Endothelial cell of umbilical vein (primary cell): ENCODE measurements at regions not wholly inside any gene's neighbourhood (a gene's known extent, or its start where the extent isn't known, plus 50 kb on each side); places are given as distances from the start of the nearest gene placed in this dataset.

Source experiments
- BruUV-seq: library from RNA; stranded (reverse); fragments of 400-500 nt; replicated peaks from 2 replicates; lab custom pipeline; 2021; lab: Mats Ljungman, UMichigan
- CTCF ChIA-PET: fragments of 300-600, 350-600 bp; sonication (Branson Sonifier 250); formaldehyde crosslinking; loops from one replicate; lab custom pipeline; 2021; ENCODE audit warnings: antibody characterized with exemption, inconsistent platforms; lab: Charles Lee
- POLR2A ChIA-PET: fragments of 300-600, 350-600 bp; sonication (Branson Sonifier 250); formaldehyde crosslinking; loops from one replicate; lab custom pipeline; 2021; ENCODE audit warnings: antibody characterized with exemption, inconsistent platforms; lab: Charles Lee
- DNase-seq: peaks from one replicate; pipeline ENCODE4 v3.0.0-alpha.2; 2011; ENCODE audit warnings: low read depth, low spot score
- FAIRE-seq: peaks from 2 replicates; lab custom pipeline; 2011; peaks lifted over from hg19 to GRCh38; lab: Jason Lieb, UNC
- H2AFZ ChIP-seq: 2 replicates; pipeline ENCODE4 v1.6.0; 2012; ENCODE audit warnings: low read depth, low read length, control low read depth, inconsistent platforms
- H3K27ac ChIP-seq: 2 replicates; pipeline ENCODE4 v1.5.1; 2011; ENCODE audit warnings: low read depth, mild to moderate bottlenecking, control low read depth, low read length, moderate library complexity; ENCODE audit not compliant: insufficient read depth
- H3K27me3 ChIP-seq, 2 experiments: 2 replicates each; pipeline versions ENCODE4 v1.6.0 to v1.6.1; 2011; ENCODE audit warnings: low read length in 2 of 2, mixed read lengths in 1 of 2; ENCODE audit not compliant: control insufficient read depth in 2 of 2, insufficient read depth in 2 of 2
- H3K36me3 ChIP-seq, 2 experiments: 2 replicates in 1 of 2; 3 replicates in 1 of 2; pipeline ENCODE4 v1.5.1; 2011; ENCODE audit warnings: low read length in 2 of 2, mild to moderate bottlenecking in 1 of 2, moderate library complexity in 1 of 2; ENCODE audit not compliant: control insufficient read depth in 2 of 2, insufficient read depth in 2 of 2; ENCODE audit errors: extremely low read depth in 1 of 2
- H3K4me1 ChIP-seq: 3 replicates; pipeline ENCODE4 v1.5.1; 2011; ENCODE audit warnings: mild to moderate bottlenecking, low read length; ENCODE audit not compliant: control insufficient read depth, insufficient read depth; ENCODE audit errors: extremely low read depth
- H3K4me2 ChIP-seq: 2 replicates; pipeline ENCODE4 v1.6.1; 2011; ENCODE audit warnings: low read length, control low read depth, mixed read lengths; ENCODE audit not compliant: insufficient read depth
- H3K4me3 ChIP-seq, 3 experiments: fragments of 200-600 bp in 1 of 3; sonication (generic), shearing (Covaris generic) in 1 of 3; replicated peaks in 1 of 3; 2 replicates each; pipeline ENCODE4 v1.5.1; 2011 to 2016; ENCODE audit warnings: control low read depth in 3 of 3, low read length in 3 of 3, mild to moderate bottlenecking in 2 of 3, inconsistent platforms in 1 of 3, low read depth in 1 of 3, moderate library complexity in 1 of 3; ENCODE audit not compliant: insufficient read depth in 1 of 3
- H3K79me2 ChIP-seq: 2 replicates; pipeline ENCODE4 v1.6.0; 2012; ENCODE audit warnings: low read length, inconsistent platforms; ENCODE audit not compliant: control insufficient read depth, insufficient read depth
- H3K9ac ChIP-seq: replicated peaks from 2 replicates; pipeline ENCODE3; 2011; ENCODE audit warnings: low read length, control low read depth; ENCODE audit not compliant: insufficient read depth; ENCODE audit errors: extremely low read depth
- H3K9me1 ChIP-seq: replicated peaks from 3 replicates; pipeline ENCODE4 v1.6.0; 2011; ENCODE audit warnings: mild to moderate bottlenecking, low read length; ENCODE audit not compliant: control insufficient read depth, insufficient read depth; ENCODE audit errors: extremely low read depth
- H3K9me3 ChIP-seq: replicated peaks from 2 replicates; pipeline ENCODE4 v1.5.1; 2012; ENCODE audit warnings: low read length, inconsistent platforms; ENCODE audit not compliant: control insufficient read depth, insufficient read depth
- H4K20me1 ChIP-seq: replicated peaks from 2 replicates; pipeline ENCODE3; 2011; ENCODE audit warnings: mild to moderate bottlenecking, low read length; ENCODE audit not compliant: control insufficient read depth, insufficient read depth; ENCODE audit errors: extremely low read depth
- CTCF ChIP-seq, 2 donors: IDR thresholded peaks; 1 replicate in 1 of 2; 2 replicates in 1 of 2; pipeline ENCODE4 v1.5.1; 2011; ENCODE audit warnings: low read length in 2 of 2, mild to moderate bottlenecking in 2 of 2, moderate library complexity in 2 of 2, control low read depth in 1 of 2, inconsistent platforms in 1 of 2, low read depth in 1 of 2; ENCODE audit not compliant: insufficient read depth in 1 of 2; ENCODE audit errors: extremely low read depth in 1 of 2
- EZH2 ChIP-seq: IDR thresholded peaks from 2 replicates; pipeline ENCODE4 v1.6.1; 2012; ENCODE audit warnings: borderline replicate concordance, low read depth, mild to moderate bottlenecking, moderate library complexity, low read length, inconsistent platforms; ENCODE audit not compliant: severe bottlenecking
- FOS ChIP-seq: IDR thresholded peaks from 2 replicates; pipeline ENCODE4 v1.6.1; 2011; ENCODE audit warnings: mild to moderate bottlenecking, low read length, moderate library complexity, borderline replicate concordance; ENCODE audit not compliant: insufficient read depth
- dilution Hi-C: fragments of 300-500 bp; cut with MboI; formaldehyde crosslinking; loops from one replicate; pipeline ENCODE4 v1.15.0; 2019; ENCODE audit warnings: low sequenced_read_pairs; ENCODE audit not compliant: extremely low pct_ligation_motif_present
- intact Hi-C: fragments of 100-400 bp; cut with micrococcal nuclease; formaldehyde crosslinking; loops from one replicate; pipeline ENCODE4 v1.10.0; 2022

GRCh38 chr10:117425974-117426566 lies 50.8 kb upstream of the PDZD8 start:
- Histone ChIP-seq H3K36me3 (no peaks in the 10 kb centered on the region), H3K4me2 (no peak overlapping the region), H3K27me3 (peaks cover 0 to 1% of the 10 kb centered on the region in 2 experiments), H3K9ac (no peak overlapping the region), H3K9me1 (no peaks in the 10 kb centered on the region), H3K9me3 (no peaks in the 10 kb centered on the region), H3K27ac (no peak overlapping the region), H3K4me3 (no peak overlapping the region), H3K4me1 (no peaks in the 10 kb centered on the region), H4K20me1 (no peaks in the 10 kb centered on the region), H3K79me2 (no peaks in the 10 kb centered on the region), H2AFZ (no peak overlapping the region)
- ChIA-PET POLR2A (no interaction called here), CTCF (interaction anchor here (1.2 kb wide), 1 partner anchor 107 kb away, joined by 3 read pairs; no protein-coding TSS in a partner anchor)
- FAIRE-seq = no peak
- DNase-seq = no peak
- dilution Hi-C loops = no loop called here
- intact Hi-C loops = no loop called here
- BruUV-seq = no TSS peak
- no peak for TF ChIP-seq FOS
- TF ChIP-seq EZH2 = no peak
- no peak for TF ChIP-seq CTCF (IDR thresholded peaks at IDR 0.05; ENCODE audit: extremely low read depth in 1 of 2, insufficient read depth in 1 of 2, low read depth in 1 of 2, low read length in 2 of 2)
